Neuronal stem cell (in vitro differentiated cells): ENCODE measurements at regions not wholly inside any gene's neighbourhood (a gene's known extent, or its start where the extent isn't known, plus 50 kb on each side); places are given as distances from the start of the nearest gene placed in this dataset.

ENCODE experiments used
- DNase-seq: peaks from one replicate; pipeline ENCODE4 v3.0.0-alpha.2; 2013; ENCODE audit warnings: low spot score
- H2AFZ ChIP-seq: one replicate; pipeline ENCODE4 v1.6.1; 2013; ENCODE audit warnings: mild to moderate bottlenecking, low read length, inconsistent platforms
- H2AK5ac ChIP-seq: 2 replicates; pipeline ENCODE4 v1.6.1; 2013; ENCODE audit warnings: low read depth, mild to moderate bottlenecking, inconsistent platforms, low read length, moderate library complexity, mixed read lengths
- H2BK120ac ChIP-seq: 2 replicates; pipeline ENCODE4 v1.6.1; 2013; ENCODE audit warnings: low read depth, mild to moderate bottlenecking, inconsistent platforms, low read length, moderate library complexity, mixed read lengths
- H2BK12ac ChIP-seq: one replicate; pipeline ENCODE4 v1.6.1; 2013; ENCODE audit warnings: low read length, inconsistent platforms
- H2BK15ac ChIP-seq: 2 replicates; pipeline ENCODE4 v1.6.1; 2013; ENCODE audit warnings: mild to moderate bottlenecking, low read length, inconsistent platforms, mixed read lengths
- H2BK5ac ChIP-seq: one replicate; pipeline ENCODE4 v1.6.1; 2013; ENCODE audit warnings: inconsistent platforms, mild to moderate bottlenecking, low read length, moderate library complexity
- H3K14ac ChIP-seq: one replicate; pipeline ENCODE4 v1.6.1; 2013; ENCODE audit warnings: low read length, inconsistent platforms
- H3K18ac ChIP-seq: 2 replicates; pipeline ENCODE4 v1.6.1; 2013; ENCODE audit warnings: low read length, inconsistent platforms
- H3K23ac ChIP-seq: 2 replicates; pipeline ENCODE4 v1.6.1; 2013; ENCODE audit warnings: low read depth, mild to moderate bottlenecking, mixed read lengths, low read length, inconsistent platforms; ENCODE audit not compliant: poor library complexity
- H3K27ac ChIP-seq: replicated peaks from 3 replicates; pipeline ENCODE4 v1.5.1; 2013; ENCODE audit warnings: low read length, inconsistent platforms
- H3K27me3 ChIP-seq, 3 experiments: 2 replicates each; pipeline ENCODE4 v1.6.1; 2013; ENCODE audit warnings: low read length in 3 of 3, mild to moderate bottlenecking in 2 of 3, inconsistent platforms in 1 of 3, low read depth in 1 of 3, mixed read lengths in 1 of 3, moderate library complexity in 1 of 3; ENCODE audit not compliant: control insufficient read depth in 3 of 3, insufficient read depth in 3 of 3
- H3K36me3 ChIP-seq, 2 donors: replicated peaks in 1 of 2; 2 replicates each; pipeline ENCODE4 v1.6.1; 2013; ENCODE audit warnings: low read length in 2 of 2; ENCODE audit not compliant: control insufficient read depth in 2 of 2, insufficient read depth in 2 of 2
- H3K4ac ChIP-seq: 2 replicates; pipeline ENCODE4 v1.6.1; 2013; ENCODE audit warnings: inconsistent platforms, mild to moderate bottlenecking, low read length, moderate library complexity
- H3K4me1 ChIP-seq, 2 donors: 1 replicate in 1 of 2; 2 replicates in 1 of 2; pipeline ENCODE4 v1.6.1; 2013; ENCODE audit warnings: low read length in 2 of 2, low read depth in 1 of 2; ENCODE audit not compliant: control insufficient read depth in 2 of 2, insufficient read depth in 1 of 2
- H3K4me2 ChIP-seq: one replicate; pipeline ENCODE4 v1.6.1; 2013; ENCODE audit warnings: mild to moderate bottlenecking, low read length, inconsistent platforms; ENCODE audit not compliant: insufficient read depth, poor library complexity, severe bottlenecking
- H3K4me3 ChIP-seq, 2 donors: 2 replicates each; pipeline ENCODE4 v1.5.1; 2013; ENCODE audit warnings: low read length in 2 of 2, mild to moderate bottlenecking in 2 of 2, inconsistent platforms in 1 of 2, moderate library complexity in 1 of 2
- H3K79me1 ChIP-seq: one replicate; pipeline ENCODE4 v1.6.1; 2013; ENCODE audit warnings: low read depth, mild to moderate bottlenecking, inconsistent platforms, low read length, moderate library complexity
- H3K9ac ChIP-seq: one replicate; pipeline ENCODE4 v1.6.1; 2013; ENCODE audit warnings: mild to moderate bottlenecking, low read depth, low read length, inconsistent platforms; ENCODE audit not compliant: poor library complexity
- H3K9me3 ChIP-seq, 2 donors: replicated peaks in 1 of 2; 2 replicates each; pipeline versions ENCODE3 to v1.6.1; 2013; ENCODE audit warnings: low read length in 2 of 2, mild to moderate bottlenecking in 2 of 2, inconsistent platforms in 1 of 2, low read depth in 1 of 2, mixed read lengths in 1 of 2, moderate library complexity in 1 of 2; ENCODE audit not compliant: control insufficient read depth in 2 of 2, insufficient read depth in 1 of 2
- H4K8ac ChIP-seq: one replicate; pipeline ENCODE4 v1.6.1; 2013; ENCODE audit warnings: low read depth, mild to moderate bottlenecking, inconsistent platforms, low read length, moderate library complexity
- H4K91ac ChIP-seq: one replicate; pipeline ENCODE4 v1.6.1; 2013; ENCODE audit warnings: low read length, low read depth, mild to moderate bottlenecking, inconsistent platforms; ENCODE audit not compliant: poor library complexity
- WGBS, 2 donors: extraction: QIAGEN DNeasy Blood & Tissue Kit; methylation state at CpG; one replicate each; pipeline ENCODE4 v1.1.7; 2013; ENCODE audit warnings: missing lambda C conversion rate in 2 of 2, mixed read lengths in 1 of 2; ENCODE audit not compliant: insufficient read length in 2 of 2, insufficient replicate concordance in 1 of 2; ENCODE audit errors: extremely low coverage in 2 of 2; 5-methylcytosine and 5-hydroxymethylcytosine counted together

DNA sequence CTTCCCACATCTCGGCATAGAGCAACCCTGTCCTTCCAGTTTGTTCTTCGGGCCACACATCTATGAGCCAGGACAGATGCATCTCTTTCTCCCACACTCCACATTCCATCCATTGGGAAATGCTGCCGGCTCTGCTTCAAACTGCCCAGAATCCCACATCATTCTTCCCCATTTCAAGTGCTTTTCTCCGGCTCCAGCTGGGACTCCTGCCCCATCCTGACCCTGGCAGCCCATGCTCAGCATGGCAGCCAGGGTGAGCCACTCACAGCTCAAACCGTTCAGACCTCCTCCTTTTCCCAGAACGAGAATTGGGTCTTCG lies 132.8 kb upstream of the SDK2 start:
- no peak overlapping the region for H3K18ac ChIP-seq
- H3K4me1 ChIP-seq = peaks cover 0 to 2% of the 10 kb centered on the region in 2 donors
- no peak overlapping the region for H3K14ac ChIP-seq
- H2AK5ac ChIP-seq = peak overlapping the region; percentile 27
- no peak overlapping the region for H2BK5ac ChIP-seq
- no peaks in the 10 kb centered on the region for H3K36me3 ChIP-seq
- H2BK12ac ChIP-seq = no peak overlapping the region
- H3K27me3 ChIP-seq = peaks cover 0 to 3% (median 0%) of the 10 kb centered on the region in 3 experiments
- H2BK120ac ChIP-seq = no peak overlapping the region
- no peak overlapping the region for H3K27ac ChIP-seq
- no peak overlapping the region for H3K9ac ChIP-seq
- no peak overlapping the region for H3K4me2 ChIP-seq
- DNase-seq = no peak
- H4K8ac ChIP-seq = no peak overlapping the region
- WGBS, 2 donors = no CpG with 5 or more reads among the region's 7 CpGs
- H2AFZ ChIP-seq = no peak overlapping the region
- H2BK15ac ChIP-seq = no peak overlapping the region
- no peak overlapping the region for H4K91ac ChIP-seq
- no peaks in the 10 kb centered on the region for H3K9me3 ChIP-seq
- H3K79me1 ChIP-seq = no peaks in the 10 kb centered on the region
- no peak overlapping the region for H3K4ac ChIP-seq
- no peak overlapping the region for H3K4me3 ChIP-seq
- H3K23ac ChIP-seq = no peak overlapping the region

DNA sequence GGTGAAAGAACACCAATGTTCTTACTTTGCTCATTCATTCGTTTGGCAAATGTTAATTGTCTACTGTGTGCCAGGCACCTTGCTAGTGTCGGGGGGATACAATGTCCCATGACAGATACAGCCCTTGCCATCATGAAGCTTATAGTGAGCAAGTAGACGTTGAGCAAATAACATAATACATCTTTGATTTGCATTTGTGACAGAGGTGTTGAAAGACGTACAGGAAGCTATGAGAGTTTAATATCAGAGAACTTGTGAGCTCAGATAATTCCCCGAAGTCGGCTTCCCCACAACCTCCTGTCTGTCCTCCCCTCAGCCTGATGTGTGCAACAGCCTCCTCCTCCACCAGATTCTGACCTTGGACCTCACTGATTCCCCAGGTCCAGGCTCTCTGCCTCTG lies 138.0 kb upstream of the SDK2 start:
- Histone ChIP-seq H3K36me3 (no peaks in the 10 kb centered on the region), H3K14ac (no peak overlapping the region), H3K9ac (no peak overlapping the region), H3K4me3 (peak overlapping the region in 1 of 2 donors; percentile 18), H3K27ac (no peak overlapping the region), H3K4ac (no peak overlapping the region), H4K91ac (no peak overlapping the region), H3K27me3 (peaks cover 0 to 16% (median 0%) of the 10 kb centered on the region in 3 experiments), H2BK5ac (no peak overlapping the region), H3K4me2 (no peak overlapping the region), H3K4me1 (peaks cover 13 to 33% of the 10 kb centered on the region in 2 donors), H3K23ac (no peak overlapping the region), H2AK5ac (peak overlapping the region; percentile 1), H3K79me1 (no peaks in the 10 kb centered on the region), H2BK15ac (no peak overlapping the region), H4K8ac (no peak overlapping the region), H3K9me3 (no peaks in the 10 kb centered on the region), H2BK120ac (no peak overlapping the region), H2AFZ (no peak overlapping the region), H3K18ac (peak overlapping the region; percentile 22), H2BK12ac (peak overlapping the region; percentile 11)
- no CpG with 5 or more reads among the region's 6 CpGs for WGBS, 2 donors
- no peak for DNase-seq

DNA sequence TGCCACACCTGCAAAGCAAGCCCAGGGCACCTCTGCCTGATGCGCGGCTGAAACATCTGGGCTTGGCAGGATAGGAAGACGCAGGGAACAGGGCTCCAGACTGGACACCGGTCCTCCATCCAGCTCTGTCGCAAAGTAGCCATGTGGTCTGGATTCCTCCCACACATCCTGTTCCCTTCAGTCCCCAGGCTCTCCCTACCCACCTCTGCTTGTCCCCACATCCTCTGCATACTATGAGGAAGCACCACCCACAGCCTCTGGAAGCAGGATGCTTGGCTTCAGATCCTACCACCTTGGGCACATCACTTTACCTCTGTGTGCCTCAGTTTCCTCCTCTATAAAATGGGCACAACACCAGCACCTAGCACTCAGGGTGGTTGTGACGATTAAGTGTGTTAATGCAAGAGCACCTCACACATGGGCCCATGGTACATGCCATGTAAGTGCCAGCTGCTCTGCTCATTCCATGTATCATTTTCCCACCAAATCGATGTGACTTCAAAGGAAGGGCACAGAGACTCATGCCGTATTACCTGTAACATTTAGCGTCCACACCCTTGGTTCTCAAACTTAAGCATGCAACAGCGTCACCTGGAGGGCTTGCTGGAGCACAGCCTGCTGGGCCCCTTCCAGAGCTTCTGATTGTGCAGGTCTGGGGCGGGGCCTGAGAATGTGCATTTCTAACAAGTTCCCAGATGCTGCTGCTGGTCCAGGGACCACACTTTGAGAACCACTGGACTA lies 138.6 kb upstream of the SDK2 start:
- Histone ChIP-seq H3K79me1 (no peaks in the 10 kb centered on the region), H3K23ac (no peak overlapping the region), H2AK5ac (peak overlapping the region; percentile 1), H3K4me3 (peak overlapping the region in 1 of 2 donors; percentile 18), H2BK120ac (no peak overlapping the region), H3K4me1 (peaks cover 19 to 39% of the 10 kb centered on the region in 2 donors), H3K4ac (no peak overlapping the region), H2AFZ (no peak overlapping the region), H3K18ac (peak overlapping the region; percentile 22), H3K14ac (no peak overlapping the region), H3K9ac (no peak overlapping the region), H3K27me3 (peaks cover 0 to 19% (median 0%) of the 10 kb centered on the region in 3 experiments), H3K9me3 (no peaks in the 10 kb centered on the region), H2BK5ac (no peak overlapping the region), H4K8ac (no peak overlapping the region), H4K91ac (no peak overlapping the region), H2BK15ac (no peak overlapping the region), H3K4me2 (no peak overlapping the region), H3K27ac (no peak overlapping the region), H2BK12ac (peak overlapping the region; percentile 11), H3K36me3 (no peaks in the 10 kb centered on the region)
- WGBS, 2 donors = no CpG with 5 or more reads among the region's 11 CpGs
- no peak for DNase-seq

DNA sequence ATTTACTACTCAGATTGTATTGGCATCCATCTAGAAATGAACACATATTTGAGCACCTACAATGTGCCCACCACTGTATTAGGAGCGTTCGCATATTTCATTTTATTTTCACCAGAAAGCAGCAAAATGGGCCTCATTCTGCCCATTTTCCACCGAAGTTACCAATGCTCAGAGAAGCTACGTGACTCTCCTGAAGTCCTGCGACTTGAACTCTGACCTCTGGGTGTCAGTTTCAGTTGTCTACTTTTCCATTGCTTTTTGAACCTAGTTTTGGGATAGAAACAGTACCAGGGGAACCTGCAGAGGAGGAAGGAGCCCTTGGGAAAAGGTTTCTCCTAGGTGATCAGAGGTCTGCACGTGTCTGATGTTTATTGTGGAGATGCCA lies 139.1 kb upstream of the SDK2 start:
- Histone ChIP-seq H4K91ac (no peak overlapping the region), H4K8ac (no peak overlapping the region), H2BK120ac (no peak overlapping the region), H3K9ac (no peak overlapping the region), H3K4me2 (no peak overlapping the region), H3K4ac (no peak overlapping the region), H3K79me1 (no peaks in the 10 kb centered on the region), H2BK12ac (no peak overlapping the region), H3K9me3 (no peaks in the 10 kb centered on the region), H3K4me1 (peaks cover 20 to 43% of the 10 kb centered on the region in 2 donors), H2AFZ (no peak overlapping the region), H2AK5ac (peak overlapping the region; percentile 51), H2BK15ac (no peak overlapping the region), H3K18ac (no peak overlapping the region), H3K4me3 (no peak overlapping the region), H2BK5ac (no peak overlapping the region), H3K27ac (no peak overlapping the region), H3K36me3 (no peaks in the 10 kb centered on the region), H3K23ac (no peak overlapping the region), H3K27me3 (peaks cover 0 to 19% (median 0%) of the 10 kb centered on the region in 3 experiments), H3K14ac (no peak overlapping the region)
- DNase-seq = no peak
- no CpG with 5 or more reads among the region's 6 CpGs for WGBS, 2 donors
